Karpas-422 (cell line): ENCODE measurements at regions not wholly inside any gene's neighbourhood (a gene's known extent, or its start where the extent isn't known, plus 50 kb on each side); places are given as distances from the start of the nearest gene placed in this dataset.

Experiments
- DNase-seq: peaks from one replicate; pipeline ENCODE4 v3.0.0-alpha.2; 2015
- H2AFZ ChIP-seq: fragments of 200-600 bp; sonication (generic); 2 replicates; pipeline ENCODE4 v1.6.1; 2014; ENCODE audit warnings: antibody characterized with exemption, low read length, mixed read lengths
- H3K27ac ChIP-seq: fragments of 200-600 bp; sonication (generic); 2 replicates; pipeline ENCODE4 v1.5.1; 2014; ENCODE audit warnings: mild to moderate bottlenecking, low read length, moderate library complexity
- H3K27me3 ChIP-seq: fragments of 200-600 bp; sonication (generic); 2 replicates; pipeline ENCODE4 v1.6.1; 2014; ENCODE audit warnings: low read length, mixed read lengths
- H3K36me3 ChIP-seq: fragments of 200-600 bp; sonication (generic); 2 replicates; pipeline ENCODE4 v1.6.1; 2014; ENCODE audit warnings: low read length, mixed read lengths; ENCODE audit not compliant: insufficient read depth
- H3K4me1 ChIP-seq: fragments of 200-600 bp; sonication (generic); 2 replicates; pipeline ENCODE4 v1.6.1; 2014; ENCODE audit warnings: mild to moderate bottlenecking, low read length, mixed read lengths
- H3K4me2 ChIP-seq: fragments of 200-600 bp; sonication (generic); 2 replicates; pipeline ENCODE4 v1.6.1; 2014; ENCODE audit warnings: low read length, low read depth, mild to moderate bottlenecking; ENCODE audit not compliant: poor library complexity, severe bottlenecking
- H3K4me3 ChIP-seq: fragments of 200-600 bp; sonication (generic); 2 replicates; pipeline ENCODE4 v1.5.1; 2014; ENCODE audit warnings: mild to moderate bottlenecking, antibody characterized with exemption, low read length, mixed read lengths
- H3K79me2 ChIP-seq: fragments of 200-600 bp; sonication (generic); 2 replicates; pipeline ENCODE4 v1.6.1; 2014; ENCODE audit warnings: mild to moderate bottlenecking, low read length, mixed read lengths
- H3K9ac ChIP-seq: fragments of 200-600 bp; sonication (generic); 2 replicates; pipeline ENCODE4 v1.6.0; 2014; ENCODE audit warnings: low read length
- H3K9me2 ChIP-seq: fragments of 200-600 bp; sonication (generic), shearing (Covaris generic); replicated peaks from 2 replicates; pipeline ENCODE4 v1.6.0; 2014; ENCODE audit warnings: mild to moderate bottlenecking, low read length, moderate library complexity; ENCODE audit not compliant: insufficient read depth
- H3K9me3 ChIP-seq: fragments of 300-700, 200-600 bp; sonication (generic); 2 replicates; pipeline ENCODE4 v1.6.1; 2014; ENCODE audit warnings: low read length, mixed read lengths
- H4K20me1 ChIP-seq: fragments of 200-600 bp; sonication (generic); 2 replicates; pipeline ENCODE4 v1.6.1; 2014; ENCODE audit warnings: mild to moderate bottlenecking, antibody characterized with exemption, low read length, low read depth; ENCODE audit not compliant: insufficient read depth

GRCh38 chr13:37416291-37417059, 182.1 kb downstream of the POSTN start:
- Histone ChIP-seq H3K4me3 (no peak overlapping the region), H3K9me2 (no peaks in the 10 kb centered on the region), H3K79me2 (no peaks in the 10 kb centered on the region), H3K27ac (no peak overlapping the region), H3K36me3 (no peaks in the 10 kb centered on the region), H3K9me3 (no peaks in the 10 kb centered on the region), H2AFZ (no peak overlapping the region), H3K4me2 (no peak overlapping the region), H3K9ac (no peak overlapping the region), H4K20me1 (no peaks in the 10 kb centered on the region), H3K4me1 (no peaks in the 10 kb centered on the region), H3K27me3 (no peaks in the 10 kb centered on the region)
- no peak for DNase-seq

- Histone ChIP-seq H3K9me3 (no peaks in the 10 kb centered on the region), H3K36me3 (no peaks in the 10 kb centered on the region), H3K27me3 (no peaks in the 10 kb centered on the region), H3K9ac (no peak overlapping the region), H3K79me2 (no peaks in the 10 kb centered on the region), H2AFZ (no peak overlapping the region), H3K9me2 (no peaks in the 10 kb centered on the region), H3K27ac (no peak overlapping the region), H4K20me1 (no peaks in the 10 kb centered on the region), H3K4me2 (no peak overlapping the region), H3K4me3 (no peak overlapping the region), H3K4me1 (no peaks in the 10 kb centered on the region)
- no peak for DNase-seq
Observed at GRCh38 chr13:37413161-37413560, 185.4 kb downstream of the POSTN start.

GRCh38 chr13:37412241-37412921, 186.2 kb downstream of the POSTN start:
- Histone ChIP-seq H3K36me3 (no peaks in the 10 kb centered on the region), H3K9me3 (no peaks in the 10 kb centered on the region), H3K4me1 (no peaks in the 10 kb centered on the region), H3K9me2 (no peaks in the 10 kb centered on the region), H2AFZ (no peak overlapping the region), H3K79me2 (no peaks in the 10 kb centered on the region), H3K9ac (no peak overlapping the region), H4K20me1 (no peaks in the 10 kb centered on the region), H3K4me3 (no peak overlapping the region), H3K4me2 (no peak overlapping the region), H3K27ac (no peak overlapping the region), H3K27me3 (no peaks in the 10 kb centered on the region)
- DNase-seq: no peak

GRCh38 chr13:37410316-37410715, 188.3 kb downstream of the POSTN start:
- Histone ChIP-seq H3K9ac (no peak overlapping the region), H3K4me3 (no peak overlapping the region), H3K79me2 (no peaks in the 10 kb centered on the region), H3K36me3 (no peaks in the 10 kb centered on the region), H3K27ac (no peak overlapping the region), H2AFZ (no peak overlapping the region), H3K4me1 (no peaks in the 10 kb centered on the region), H4K20me1 (no peaks in the 10 kb centered on the region), H3K27me3 (no peaks in the 10 kb centered on the region), H3K4me2 (no peak overlapping the region), H3K9me2 (no peaks in the 10 kb centered on the region), H3K9me3 (no peaks in the 10 kb centered on the region)
- DNase-seq: no peak

- Histone ChIP-seq H3K27me3 (no peaks in the 10 kb centered on the region), H3K9me2 (no peaks in the 10 kb centered on the region), H3K9me3 (no peaks in the 10 kb centered on the region), H2AFZ (no peak overlapping the region), H3K79me2 (no peaks in the 10 kb centered on the region), H3K9ac (no peak overlapping the region), H3K27ac (no peak overlapping the region), H3K36me3 (no peaks in the 10 kb centered on the region), H3K4me3 (no peak overlapping the region), H3K4me2 (no peak overlapping the region), H3K4me1 (no peaks in the 10 kb centered on the region), H4K20me1 (no peaks in the 10 kb centered on the region)
- no peak for DNase-seq
Observed at GRCh38 chr13:37409756-37410155, 188.8 kb downstream of the POSTN start.

GRCh38 chr13:37407156-37407555, 191.4 kb downstream of the POSTN start:
- H3K9ac ChIP-seq: no peak overlapping the region
- no peaks in the 10 kb centered on the region for H4K20me1 ChIP-seq
- H3K4me1 ChIP-seq: no peaks in the 10 kb centered on the region
- H3K79me2 ChIP-seq: no peaks in the 10 kb centered on the region
- no peaks in the 10 kb centered on the region for H3K9me2 ChIP-seq
- no peak overlapping the region for H2AFZ ChIP-seq
- H3K27me3 ChIP-seq: no peaks in the 10 kb centered on the region
- H3K9me3 ChIP-seq: no peaks in the 10 kb centered on the region
- no peak overlapping the region for H3K27ac ChIP-seq
- H3K4me3 ChIP-seq: no peak overlapping the region
- no peaks in the 10 kb centered on the region for H3K36me3 ChIP-seq
- H3K4me2 ChIP-seq: no peak overlapping the region
- DNase-seq: no peak

GRCh38 chr13:37406031-37406430, 192.5 kb downstream of the POSTN start:
- no peak overlapping the region for H3K27ac ChIP-seq
- H3K9me3 ChIP-seq: no peaks in the 10 kb centered on the region
- no peak overlapping the region for H3K4me2 ChIP-seq
- H3K4me3 ChIP-seq: no peak overlapping the region
- no peaks in the 10 kb centered on the region for H4K20me1 ChIP-seq
- no peak for DNase-seq
- H3K36me3 ChIP-seq: no peaks in the 10 kb centered on the region
- no peaks in the 10 kb centered on the region for H3K27me3 ChIP-seq
- no peaks in the 10 kb centered on the region for H3K9me2 ChIP-seq
- no peaks in the 10 kb centered on the region for H3K4me1 ChIP-seq
- H3K79me2 ChIP-seq: no peaks in the 10 kb centered on the region
- no peak overlapping the region for H3K9ac ChIP-seq
- H2AFZ ChIP-seq: no peak overlapping the region

- H3K36me3 ChIP-seq: no peaks in the 10 kb centered on the region
- H3K79me2 ChIP-seq: no peaks in the 10 kb centered on the region
- no peaks in the 10 kb centered on the region for H3K4me1 ChIP-seq
- H4K20me1 ChIP-seq: no peaks in the 10 kb centered on the region
- no peaks in the 10 kb centered on the region for H3K9me3 ChIP-seq
- H3K9ac ChIP-seq: no peak overlapping the region
- no peak for DNase-seq
- no peaks in the 10 kb centered on the region for H3K9me2 ChIP-seq
- no peak overlapping the region for H3K27ac ChIP-seq
- no peaks in the 10 kb centered on the region for H3K27me3 ChIP-seq
- H3K4me3 ChIP-seq: no peak overlapping the region
- H3K4me2 ChIP-seq: no peak overlapping the region
- no peak overlapping the region for H2AFZ ChIP-seq
Observed at GRCh38 chr13:37403776-37404527, 194.6 kb downstream of the POSTN start.
